ENCODE measurements at regions not wholly inside any gene's neighbourhood (a gene's known extent, or its start where the extent isn't known, plus 50 kb on each side); places are given as distances from the start of the nearest gene placed in this dataset.

DNA sequence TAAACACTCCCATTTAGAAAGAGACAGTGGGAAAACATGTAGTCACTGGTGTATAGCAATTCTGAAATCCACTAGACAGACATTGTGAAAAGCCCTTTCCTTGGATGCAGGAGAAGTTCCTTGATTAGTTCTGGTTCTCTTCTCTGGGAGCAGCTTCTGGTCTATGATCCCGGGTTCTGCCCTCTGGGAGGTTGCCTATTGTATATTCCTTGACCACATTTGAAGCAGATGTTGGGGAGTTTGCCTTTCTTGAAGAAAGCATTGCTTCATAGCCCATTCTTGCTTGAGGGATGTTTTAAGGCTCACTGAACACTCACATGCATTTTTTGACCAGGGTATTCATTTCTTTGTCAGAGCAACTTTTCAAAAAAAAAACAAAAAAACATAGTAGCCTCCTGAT lies 211.9 kb downstream of the NDFIP2 start:
- H3K27ac Mint-ChIP-seq: no peak overlapping the region
- H3K27me3 Mint-ChIP-seq: peaks cover 4 to 8% of the 10 kb centered on the region in 2 donors
- no peak overlapping the region for H3K4me3 Mint-ChIP-seq
- H3K9me3 Mint-ChIP-seq: no peaks in the 10 kb centered on the region
- DNase-seq (no peak), ATAC-seq (replicated peaks) (no peak)
- no peaks in the 10 kb centered on the region for H3K36me3 Mint-ChIP-seq (ENCODE audit: insufficient read depth)
- no peaks in the 10 kb centered on the region for H3K4me1 Mint-ChIP-seq (ENCODE audit: low read depth in 2 of 2)

DNA sequence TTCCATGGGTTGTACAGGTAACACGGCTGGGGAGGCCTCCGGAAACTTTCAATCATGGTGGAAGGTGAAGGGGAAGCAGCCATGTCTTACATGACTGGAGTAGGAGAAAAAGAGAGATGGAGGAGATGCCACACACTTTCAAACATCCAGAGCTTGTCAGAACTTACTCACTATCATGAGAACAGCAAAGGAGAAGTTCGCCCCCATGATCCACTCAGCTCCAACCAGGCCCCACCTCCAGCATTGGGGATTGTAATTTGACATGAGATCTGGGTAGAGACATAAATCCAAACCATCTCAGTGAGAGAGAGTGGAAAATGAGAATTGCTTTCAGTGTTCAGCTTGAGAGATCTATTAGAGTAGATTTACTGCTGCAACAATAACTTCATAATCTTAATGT lies 210.9 kb downstream of the NDFIP2 start:
- no peak overlapping the region for H3K4me3 Mint-ChIP-seq
- H3K27ac Mint-ChIP-seq: no peak overlapping the region
- no peaks in the 10 kb centered on the region for H3K4me1 Mint-ChIP-seq (ENCODE audit: low read depth in 2 of 2)
- DNase-seq: no peak
- no peaks in the 10 kb centered on the region for H3K9me3 Mint-ChIP-seq
- no peak for ATAC-seq (replicated peaks)
- H3K36me3 Mint-ChIP-seq (ENCODE audit: insufficient read depth): no peaks in the 10 kb centered on the region
- peaks cover 4 to 8% of the 10 kb centered on the region in 2 donors for H3K27me3 Mint-ChIP-seq

DNA sequence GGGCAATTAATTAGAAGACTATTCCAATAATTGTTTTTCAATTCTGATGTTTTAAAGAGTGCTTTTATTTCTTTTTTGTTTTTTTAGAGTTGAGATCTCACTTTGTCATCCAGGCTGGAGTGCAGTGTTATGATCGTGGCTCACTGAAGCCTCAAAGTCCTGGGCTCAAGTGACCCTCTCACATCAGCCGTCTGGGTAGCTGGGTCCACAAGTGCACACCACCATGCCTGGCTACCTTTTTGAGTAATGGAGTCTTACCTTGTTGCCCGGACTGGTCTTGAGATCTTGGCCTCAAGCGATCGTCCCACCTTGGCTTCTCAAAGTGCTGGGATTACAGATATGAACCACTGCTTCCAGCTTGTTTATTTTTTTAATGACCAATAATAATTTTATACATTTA lies 207.8 kb downstream of the NDFIP2 start:
- Mint-ChIP-seq H3K9me3 (no peaks in the 10 kb centered on the region), H3K27ac (no peak overlapping the region), H3K36me3 (ENCODE audit: insufficient read depth) (no peaks in the 10 kb centered on the region), H3K27me3 (peaks cover 0 to 4% of the 10 kb centered on the region in 2 donors), H3K4me1 (ENCODE audit: low read depth in 2 of 2) (no peaks in the 10 kb centered on the region), H3K4me3 (no peak overlapping the region)
- no peak for DNase-seq
- ATAC-seq (replicated peaks): no peak

DNA sequence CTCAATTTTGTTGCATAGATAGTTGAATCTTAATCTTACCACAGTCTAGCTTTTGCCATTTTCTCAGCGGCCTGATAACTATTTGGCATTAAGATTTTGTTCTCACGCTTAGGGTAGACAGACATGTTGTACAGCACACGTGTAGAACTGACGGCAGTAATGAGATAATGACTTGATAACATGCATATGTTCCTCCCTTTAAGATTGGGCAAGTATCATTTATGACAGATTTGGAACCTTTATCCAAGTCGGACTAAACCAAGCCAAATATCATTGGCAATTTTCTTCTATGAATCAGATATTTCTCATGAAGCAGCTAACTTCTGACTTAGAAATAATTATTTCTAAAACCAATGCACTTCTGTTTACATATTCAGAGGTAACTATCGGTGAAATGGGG lies 205.5 kb downstream of the NDFIP2 start:
- Mint-ChIP-seq H3K27ac (no peak overlapping the region), H3K9me3 (peaks cover 2 to 7% of the 10 kb centered on the region in 2 donors), H3K4me3 (no peak overlapping the region), H3K36me3 (ENCODE audit: insufficient read depth) (peaks cover 4% of the 10 kb centered on the region), H3K27me3 (peaks cover 0 to 4% of the 10 kb centered on the region in 2 donors), H3K4me1 (ENCODE audit: low read depth in 2 of 2) (no peaks in the 10 kb centered on the region)
- DNase-seq (no peak), ATAC-seq (replicated peaks) (no peak)

DNA sequence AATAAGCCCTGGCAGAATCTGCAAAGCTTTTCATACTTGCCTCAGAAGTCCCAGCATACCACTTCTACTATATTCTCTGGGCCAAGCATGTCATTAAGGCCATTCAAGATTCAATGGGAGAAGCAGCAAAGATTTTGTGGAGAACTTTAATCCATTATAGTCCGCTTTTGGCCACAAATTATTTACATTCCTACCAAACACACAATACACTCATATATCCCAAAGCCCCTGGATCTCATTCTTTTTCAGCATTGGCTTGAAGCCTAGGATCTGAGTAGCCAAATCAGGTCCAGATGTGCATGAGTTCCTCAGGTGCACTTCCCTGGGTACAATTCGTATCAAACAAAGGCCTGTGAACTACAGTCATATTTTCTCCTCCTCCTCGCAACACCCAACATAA lies 203.4 kb downstream of the NDFIP2 start:
- H3K9me3 Mint-ChIP-seq: peaks cover 2 to 7% of the 10 kb centered on the region in 2 donors

DNA sequence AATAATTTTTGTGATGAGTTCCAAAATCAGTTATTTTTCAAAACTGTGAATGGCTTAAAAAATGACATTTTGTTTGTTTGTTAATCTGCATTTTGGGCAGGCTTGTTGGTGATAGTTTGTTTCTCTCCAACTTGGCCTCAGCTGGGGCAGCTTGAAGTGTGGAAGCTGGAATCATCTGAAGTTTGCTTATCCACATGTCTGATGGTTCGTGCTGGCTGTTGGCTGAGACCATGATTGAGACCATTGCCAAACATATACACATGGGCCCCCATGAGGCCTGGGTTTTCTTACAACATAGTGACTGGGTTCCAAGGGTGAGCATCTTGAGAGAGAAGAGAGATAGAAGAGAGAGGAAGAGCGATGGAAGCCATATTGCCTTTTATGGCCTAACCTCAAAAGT lies 201.2 kb downstream of the NDFIP2 start:
- no peak for ATAC-seq (replicated peaks)

More for the DNA sequence above, 203.4 kb downstream of the NDFIP2 start:
- H3K27me3 Mint-ChIP-seq: peaks cover 0 to 4% of the 10 kb centered on the region in 2 donors
- DNase-seq (no peak), ATAC-seq (replicated peaks) (no peak)
- no peak overlapping the region for H3K27ac Mint-ChIP-seq
- peaks cover 4% of the 10 kb centered on the region for H3K36me3 Mint-ChIP-seq (ENCODE audit: insufficient read depth)
- no peak overlapping the region for H3K4me3 Mint-ChIP-seq
- no peaks in the 10 kb centered on the region for H3K4me1 Mint-ChIP-seq (ENCODE audit: low read depth in 2 of 2)

DNA sequence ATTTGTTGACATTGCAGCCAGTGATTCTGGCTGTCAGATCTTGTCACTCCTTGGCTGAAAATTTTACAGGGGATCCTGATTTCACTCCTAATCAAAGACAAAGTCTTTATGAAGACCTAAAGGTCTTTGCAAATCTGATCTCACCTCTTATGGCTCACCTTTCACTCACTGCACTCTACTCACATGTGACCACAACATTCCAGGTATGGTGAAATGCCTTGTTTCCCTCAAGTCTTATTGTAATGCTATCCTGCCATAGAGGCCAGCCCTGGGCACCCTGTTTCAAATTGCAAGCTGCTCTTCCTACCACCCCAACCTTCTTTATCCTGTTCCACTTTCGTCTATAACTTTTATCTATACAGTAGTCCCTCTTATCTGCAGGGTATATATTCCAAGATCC lies 200.1 kb downstream of the NDFIP2 start:
- ATAC-seq (replicated peaks) (no peak), DNase-seq (no peak)
- peaks cover 0 to 4% of the 10 kb centered on the region in 2 donors for H3K27me3 Mint-ChIP-seq
- H3K27ac Mint-ChIP-seq: no peak overlapping the region
- no peak overlapping the region for H3K4me3 Mint-ChIP-seq
- H3K4me1 Mint-ChIP-seq (ENCODE audit: low read depth in 2 of 2): no peaks in the 10 kb centered on the region
- H3K9me3 Mint-ChIP-seq: peaks cover 2 to 7% of the 10 kb centered on the region in 2 donors
- H3K36me3 Mint-ChIP-seq (ENCODE audit: insufficient read depth): peaks cover 4% of the 10 kb centered on the region

More for the DNA sequence above, 201.2 kb downstream of the NDFIP2 start:
- Mint-ChIP-seq H3K9me3 (peaks cover 2 to 7% of the 10 kb centered on the region in 2 donors), H3K4me3 (no peak overlapping the region), H3K36me3 (ENCODE audit: insufficient read depth) (peaks cover 4% of the 10 kb centered on the region), H3K27me3 (peaks cover 0 to 4% of the 10 kb centered on the region in 2 donors), H3K4me1 (ENCODE audit: low read depth in 2 of 2) (no peaks in the 10 kb centered on the region), H3K27ac (no peak overlapping the region)
- DNase-seq: no peak

DNA sequence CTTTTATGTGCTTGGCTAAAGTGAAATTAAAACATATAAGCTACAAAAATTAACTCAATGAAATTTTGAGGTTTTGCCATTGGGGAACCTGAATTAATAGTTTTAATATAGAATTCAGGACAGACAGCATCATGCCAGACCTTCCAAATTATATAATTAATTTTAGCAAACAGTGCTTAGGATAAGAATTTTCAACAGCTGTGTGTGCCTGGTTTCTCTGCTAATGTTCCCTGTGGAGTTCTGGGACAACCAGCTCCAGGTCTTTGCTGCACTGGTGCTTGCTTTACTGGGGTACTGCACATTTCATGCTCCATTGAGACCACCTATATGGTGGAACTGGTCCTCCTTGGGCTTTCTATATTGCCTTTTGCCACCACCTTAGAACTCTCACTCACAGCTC lies 199.5 kb downstream of the NDFIP2 start:
- Mint-ChIP-seq H3K9me3 (peaks cover 2 to 7% of the 10 kb centered on the region in 2 donors), H3K27me3 (peaks cover 0 to 4% of the 10 kb centered on the region in 2 donors), H3K27ac (no peak overlapping the region), H3K36me3 (ENCODE audit: insufficient read depth) (peaks cover 4% of the 10 kb centered on the region), H3K4me1 (ENCODE audit: low read depth in 2 of 2) (no peaks in the 10 kb centered on the region), H3K4me3 (no peak overlapping the region)
- no peak for DNase-seq
- ATAC-seq (replicated peaks): no peak

DNA sequence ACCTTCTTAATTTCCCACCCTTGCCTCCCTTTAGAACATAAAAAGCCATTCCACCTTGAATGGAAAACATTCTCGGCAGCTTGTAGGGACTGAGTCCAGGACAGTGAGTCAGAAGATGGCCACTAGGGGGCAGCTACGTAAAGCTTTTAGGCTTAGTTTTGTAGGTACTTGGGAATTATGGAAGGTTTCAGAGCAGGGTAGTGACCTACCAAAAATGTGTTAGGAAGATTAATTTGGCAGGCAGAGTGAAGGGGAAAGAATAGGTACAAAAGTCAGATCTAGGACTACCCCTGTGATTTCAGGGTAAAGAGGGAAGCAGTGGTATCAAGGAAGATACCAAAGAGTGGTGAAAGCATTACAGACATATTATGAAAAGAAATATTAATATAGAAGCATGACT lies 198.4 kb downstream of the NDFIP2 start:
- Mint-ChIP-seq H3K27me3 (no peaks in the 10 kb centered on the region), H3K9me3 (peaks cover 2 to 7% of the 10 kb centered on the region in 2 donors), H3K27ac (no peak overlapping the region), H3K36me3 (ENCODE audit: insufficient read depth) (peaks cover 4% of the 10 kb centered on the region), H3K4me1 (ENCODE audit: low read depth in 2 of 2) (no peaks in the 10 kb centered on the region), H3K4me3 (no peak overlapping the region)
- DNase-seq: peak; percentile 1 to 15 (median 14)
- no peak for ATAC-seq (replicated peaks)

DNA sequence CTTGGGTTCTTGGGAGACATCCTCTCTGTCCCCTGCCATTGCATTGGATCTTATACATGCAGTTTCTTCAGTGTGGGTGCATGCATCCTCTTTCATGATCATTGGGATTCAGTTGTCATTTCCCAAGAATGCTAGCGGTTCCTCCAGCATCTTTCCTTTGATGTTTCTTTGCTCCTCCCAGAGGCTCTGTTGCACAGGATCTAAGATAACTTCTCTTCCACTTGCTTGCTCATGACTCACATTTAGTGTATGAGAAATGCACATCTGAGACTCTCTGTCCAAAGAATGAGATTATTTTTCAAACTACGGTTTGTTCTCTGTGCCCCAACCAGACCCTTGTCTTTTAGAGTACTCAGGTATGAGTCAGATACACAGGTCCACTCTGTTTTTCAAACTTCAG lies 197.1 kb downstream of the NDFIP2 start:
- no peak for DNase-seq
- Mint-ChIP-seq H3K27me3 (no peaks in the 10 kb centered on the region), H3K9me3 (peaks cover 2 to 7% of the 10 kb centered on the region in 2 donors), H3K4me3 (no peak overlapping the region), H3K4me1 (ENCODE audit: low read depth in 2 of 2) (no peaks in the 10 kb centered on the region), H3K36me3 (ENCODE audit: insufficient read depth) (peaks cover 4% of the 10 kb centered on the region), H3K27ac (no peak overlapping the region)
- no peak for ATAC-seq (replicated peaks)

DNA sequence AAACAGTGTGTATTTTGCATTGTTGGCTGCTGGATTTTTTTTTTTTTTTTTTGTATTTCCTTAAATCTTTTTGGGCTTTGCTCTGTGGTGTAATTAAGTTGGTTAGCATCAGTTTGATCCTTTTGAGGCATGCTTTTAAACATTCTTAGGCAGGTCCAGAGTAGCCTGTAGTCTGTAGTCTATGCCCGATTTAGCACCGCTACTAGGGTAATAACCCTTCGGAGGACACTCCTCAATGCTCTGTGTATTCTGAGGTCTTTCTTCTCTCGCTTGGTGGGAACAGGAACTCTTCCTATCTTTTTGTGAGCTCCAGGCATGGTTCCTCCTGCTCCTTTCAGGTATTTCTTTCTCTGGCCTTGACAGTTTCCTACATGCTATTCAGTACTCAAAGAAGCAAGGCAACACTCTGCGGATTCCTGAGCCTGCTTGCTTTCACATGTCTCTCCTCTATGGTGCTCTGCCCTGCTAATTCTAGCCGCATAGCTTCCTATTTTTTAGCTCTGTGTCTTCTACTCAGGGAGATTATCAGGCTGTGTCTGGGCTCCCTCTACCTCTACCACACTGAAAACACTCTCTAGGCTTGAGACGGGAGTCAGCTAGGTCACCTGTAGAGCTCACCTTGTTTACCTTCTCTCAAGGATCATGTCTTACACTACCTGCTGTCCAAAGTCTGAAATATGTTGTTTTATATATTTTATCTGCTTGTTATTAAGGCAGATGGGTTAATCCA lies 195.1 kb downstream of the NDFIP2 start:
- H3K4me3 Mint-ChIP-seq: no peak overlapping the region
- H3K36me3 Mint-ChIP-seq (ENCODE audit: insufficient read depth): no peaks in the 10 kb centered on the region
- H3K9me3 Mint-ChIP-seq: no peaks in the 10 kb centered on the region
- H3K27me3 Mint-ChIP-seq: no peaks in the 10 kb centered on the region
- DNase-seq (no peak), ATAC-seq (replicated peaks) (no peak)
- no peak overlapping the region for H3K27ac Mint-ChIP-seq
- no peaks in the 10 kb centered on the region for H3K4me1 Mint-ChIP-seq (ENCODE audit: low read depth in 2 of 2)

DNA sequence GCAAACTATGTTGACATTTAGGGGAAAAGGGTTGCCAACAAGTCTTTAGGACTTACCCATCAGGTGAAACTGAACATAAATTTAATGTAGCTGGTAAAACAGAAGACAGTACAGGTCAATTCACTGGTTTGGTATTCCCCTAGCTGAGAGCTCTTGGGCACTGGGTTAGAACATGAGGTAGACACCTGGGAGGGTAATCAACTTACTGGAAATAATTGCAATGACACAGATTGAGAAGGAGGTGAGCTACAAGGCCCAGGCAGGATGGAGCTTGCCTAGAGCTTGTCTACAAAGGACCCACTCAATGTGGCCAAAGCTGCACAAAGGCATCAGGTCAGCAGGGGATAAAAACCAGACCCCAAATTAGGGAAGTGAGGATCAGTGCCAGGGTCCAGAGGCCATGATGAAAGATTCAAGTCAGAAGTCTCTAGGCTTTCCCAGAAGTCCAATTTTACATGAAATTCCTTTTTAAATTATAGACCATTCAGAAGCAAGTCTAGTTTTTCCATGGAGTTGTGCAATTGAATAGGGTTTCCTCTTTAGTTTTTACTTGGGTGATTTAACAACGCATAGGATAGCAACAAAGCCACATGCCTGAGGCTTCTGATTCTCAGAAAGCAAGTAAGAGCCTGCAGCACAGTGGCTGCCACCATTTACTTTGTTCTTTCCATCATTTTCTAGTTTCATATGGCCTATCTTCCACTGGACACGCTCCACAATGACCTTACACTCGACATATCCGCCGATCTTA lies 194.0 kb downstream of the NDFIP2 start:
- Mint-ChIP-seq H3K36me3 (ENCODE audit: insufficient read depth) (no peaks in the 10 kb centered on the region), H3K4me1 (ENCODE audit: low read depth in 2 of 2) (no peaks in the 10 kb centered on the region)

DNA sequence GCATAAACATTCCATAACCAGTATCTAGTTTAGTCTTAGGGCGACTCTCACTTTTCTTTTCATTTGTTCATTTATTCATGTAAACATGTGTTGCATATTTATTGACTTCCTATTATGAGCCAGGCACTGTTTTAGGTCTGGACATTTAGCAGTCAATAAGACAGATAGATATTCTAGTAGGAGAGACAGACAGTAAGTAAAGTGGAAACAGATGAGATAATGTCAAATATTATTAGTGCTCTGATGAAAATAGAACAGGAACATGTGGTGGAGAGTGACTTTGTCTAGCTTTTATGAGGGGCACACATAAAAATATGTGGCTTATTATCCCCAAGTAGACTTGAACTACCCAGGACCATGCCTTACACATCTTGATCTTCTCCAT lies 193.0 kb downstream of the NDFIP2 start:
- H3K27ac Mint-ChIP-seq: no peak overlapping the region
- H3K27me3 Mint-ChIP-seq: no peaks in the 10 kb centered on the region
- no peaks in the 10 kb centered on the region for H3K36me3 Mint-ChIP-seq (ENCODE audit: insufficient read depth)
- no peaks in the 10 kb centered on the region for H3K4me1 Mint-ChIP-seq (ENCODE audit: low read depth in 2 of 2)
- H3K9me3 Mint-ChIP-seq: no peaks in the 10 kb centered on the region
- DNase-seq (no peak), ATAC-seq (replicated peaks) (no peak)
- no peak overlapping the region for H3K4me3 Mint-ChIP-seq

More for the DNA sequence above, 194.0 kb downstream of the NDFIP2 start:
- ATAC-seq (replicated peaks) (no peak), DNase-seq (no peak)
- Mint-ChIP-seq H3K27me3 (no peaks in the 10 kb centered on the region), H3K4me3 (no peak overlapping the region), H3K27ac (no peak overlapping the region), H3K9me3 (no peaks in the 10 kb centered on the region)
